Fibroblast of villous mesenchyme (primary cell): ENCODE measurements at regions not wholly inside any gene's neighbourhood (a gene's known extent, or its start where the extent isn't known, plus 50 kb on each side); places are given as distances from the start of the nearest gene placed in this dataset.
"Not testable (repeated sequence)": the region's sequence is repeated elsewhere in the genome, so short reads cannot be mapped to it uniquely, and the experiment has no call there.

Experiments
- DNase-seq: peaks from one replicate; pipeline ENCODE4 v3.0.0-alpha.2; 2010; ENCODE audit warnings: low read depth
- H3K4me3 ChIP-seq: 2 replicates; pipeline ENCODE4 v1.5.1; 2011; ENCODE audit warnings: low read depth, mild to moderate bottlenecking, low read length
- TF ChIP-seq, protein P1 (sequence below): IDR thresholded peaks from 2 replicates; pipeline ENCODE4 v1.5.1; 2012; ENCODE audit warnings: low read depth, mild to moderate bottlenecking, low read length; ENCODE audit not compliant: insufficient read depth

DNA sequence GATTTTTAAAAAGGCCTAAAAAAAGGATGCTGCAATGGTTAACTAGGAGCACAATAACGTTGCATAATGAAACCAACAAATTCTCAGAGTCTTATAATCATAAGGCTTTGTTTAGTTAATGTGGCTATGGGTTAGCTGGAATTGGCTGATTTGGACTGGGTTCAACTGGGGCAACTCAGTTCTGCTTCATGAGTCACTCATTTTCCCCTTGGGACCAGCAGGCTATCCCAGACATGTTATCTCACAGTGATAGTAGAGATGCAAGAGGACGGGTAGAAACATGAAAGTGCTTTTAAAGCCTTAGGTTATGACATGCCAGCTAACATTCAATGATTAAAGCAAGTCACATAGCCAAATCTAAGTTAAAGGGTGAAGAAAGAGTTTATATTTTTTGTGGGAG, 189.2 kb upstream of the GK2 start:
- TF ChIP-seq, protein P1, sequence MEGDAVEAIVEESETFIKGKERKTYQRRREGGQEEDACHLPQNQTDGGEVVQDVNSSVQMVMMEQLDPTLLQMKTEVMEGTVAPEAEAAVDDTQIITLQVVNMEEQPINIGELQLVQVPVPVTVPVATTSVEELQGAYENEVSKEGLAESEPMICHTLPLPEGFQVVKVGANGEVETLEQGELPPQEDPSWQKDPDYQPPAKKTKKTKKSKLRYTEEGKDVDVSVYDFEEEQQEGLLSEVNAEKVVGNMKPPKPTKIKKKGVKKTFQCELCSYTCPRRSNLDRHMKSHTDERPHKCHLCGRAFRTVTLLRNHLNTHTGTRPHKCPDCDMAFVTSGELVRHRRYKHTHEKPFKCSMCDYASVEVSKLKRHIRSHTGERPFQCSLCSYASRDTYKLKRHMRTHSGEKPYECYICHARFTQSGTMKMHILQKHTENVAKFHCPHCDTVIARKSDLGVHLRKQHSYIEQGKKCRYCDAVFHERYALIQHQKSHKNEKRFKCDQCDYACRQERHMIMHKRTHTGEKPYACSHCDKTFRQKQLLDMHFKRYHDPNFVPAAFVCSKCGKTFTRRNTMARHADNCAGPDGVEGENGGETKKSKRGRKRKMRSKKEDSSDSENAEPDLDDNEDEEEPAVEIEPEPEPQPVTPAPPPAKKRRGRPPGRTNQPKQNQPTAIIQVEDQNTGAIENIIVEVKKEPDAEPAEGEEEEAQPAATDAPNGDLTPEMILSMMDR, result no peak
- peak; percentile 83 for DNase-seq
- H3K4me3 ChIP-seq, result no peak overlapping the region

- H3K4me3 ChIP-seq, DNase-seq: not testable (repeated sequence)
These were observed 184.2 kb upstream of the GK2 start for GRCh38 chr4:79592218-79592617.

- TF ChIP-seq, protein P1, result no peak
- H3K4me3 ChIP-seq, result no peak overlapping the region
- DNase-seq, result peak; percentile 14
These were observed 180.7 kb upstream of the GK2 start for GRCh38 chr4:79588679-79589078.

DNA sequence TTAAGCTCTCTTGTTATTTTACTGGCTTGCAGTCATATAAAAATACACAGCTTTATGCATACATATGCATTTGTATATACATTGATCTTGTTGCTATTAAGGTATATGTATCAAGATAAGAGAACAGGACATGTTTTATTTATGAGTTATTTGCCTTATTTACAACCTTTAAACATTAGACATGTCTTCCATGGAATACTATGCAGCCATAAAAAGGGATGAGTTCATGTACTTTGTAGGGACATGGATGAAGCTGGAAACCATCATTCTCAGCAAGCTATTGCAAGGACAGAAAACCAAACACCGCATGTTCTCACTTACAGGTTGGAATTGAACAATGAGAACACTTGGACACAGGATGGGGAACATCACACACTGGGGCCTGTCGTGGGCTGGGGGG, 179.2 kb upstream of the GK2 start:
- not testable (repeated sequence) for H3K4me3 ChIP-seq, DNase-seq

- TF ChIP-seq, protein P1, result no peak
- H3K4me3 ChIP-seq, result no peak overlapping the region
- no peak for DNase-seq
These were observed 177.8 kb upstream of the GK2 start for GRCh38 chr4:79585834-79586233.

- TF ChIP-seq, protein P1, result no peak
These were observed 177.3 kb upstream of the GK2 start for GRCh38 chr4:79585330-79585729.

GRCh38 chr4:79584902-79585301, 176.9 kb upstream of the GK2 start:
- TF ChIP-seq, protein P1, result no peak
- no peak for DNase-seq
- no peak overlapping the region for H3K4me3 ChIP-seq

More at GRCh38 chr4:79585330-79585729, 177.3 kb upstream of the GK2 start:
- no peak overlapping the region for H3K4me3 ChIP-seq
- no peak for DNase-seq

DNA sequence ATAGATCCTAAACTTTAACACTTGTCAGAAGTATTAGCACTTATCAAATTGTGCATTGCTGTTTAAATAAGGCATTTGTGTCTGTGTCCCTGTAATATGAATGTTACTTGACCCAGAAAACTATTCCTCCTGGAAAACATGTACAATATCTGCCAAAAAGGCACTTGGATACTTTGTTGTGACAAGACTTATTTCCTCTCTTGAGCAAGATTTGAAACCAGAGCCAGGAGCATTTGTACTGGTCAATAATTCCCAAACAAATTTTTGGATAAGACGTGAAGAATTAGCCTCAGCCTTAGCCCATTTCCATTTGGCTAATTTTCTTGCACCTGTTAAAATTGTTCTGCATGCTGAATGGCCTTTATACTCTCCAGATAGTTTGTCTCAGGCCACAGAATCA, 176.3 kb upstream of the GK2 start:
- TF ChIP-seq, protein P1, result no peak
- no peak for DNase-seq
- no peak overlapping the region for H3K4me3 ChIP-seq
